ENCODE measurements at regions not wholly inside any gene's neighbourhood (a gene's known extent, or its start where the extent isn't known, plus 50 kb on each side); places are given as distances from the start of the nearest gene placed in this dataset.

DNA sequence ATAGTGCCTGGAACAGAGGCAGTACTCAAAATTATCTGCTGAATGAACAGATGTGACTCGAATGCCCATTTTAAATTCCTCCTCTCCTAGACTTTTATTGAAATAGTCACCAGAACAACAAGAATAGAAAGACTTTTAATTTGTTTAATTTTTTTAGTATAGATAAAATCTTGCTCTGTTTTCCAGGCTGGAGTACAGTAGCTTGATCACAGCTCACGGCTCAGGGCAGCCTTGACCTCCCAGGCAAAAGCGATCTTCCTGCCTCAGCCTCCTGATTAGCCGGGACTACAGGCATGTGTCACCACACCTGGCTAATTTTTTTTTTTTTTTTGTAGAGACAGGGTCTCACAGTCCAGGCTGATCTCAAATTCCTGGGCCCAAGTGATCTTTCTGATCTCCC lies 120.9 kb upstream of the FREM2 start:
- no peak for TF ChIP-seq CTCF (IDR thresholded peaks at IDR 0.05; ENCODE audit: insufficient read depth, low read depth, low read length)
- no peaks in the 10 kb centered on the region; the same call in 1 of the 2 replicates for H3K27me3 ChIP-seq (ENCODE audit: control insufficient read depth, insufficient read depth, low read length)
- CTCF ChIA-PET, result no interaction called here
- H3K36me3 ChIP-seq (ENCODE audit: control insufficient read depth, insufficient read depth, low read length), result no peaks in the 10 kb centered on the region
- POLR2A ChIA-PET, result no interaction called here
- no peak for DNase-seq (ENCODE audit: low read depth)
- no peak overlapping the region for H3K4me3 ChIP-seq (ENCODE audit: low read depth, low read length)

- TF ChIP-seq CTCF (IDR thresholded peaks at IDR 0.05; ENCODE audit: insufficient read depth, low read depth, low read length), result no peak
- POLR2A ChIA-PET, result no interaction called here
- no peak overlapping the region for H3K4me3 ChIP-seq (ENCODE audit: low read depth, low read length)
- no peaks in the 10 kb centered on the region; the same call in 1 of the 2 replicates for H3K27me3 ChIP-seq (ENCODE audit: control insufficient read depth, insufficient read depth, low read length)
- CTCF ChIA-PET, result no interaction called here
- H3K36me3 ChIP-seq (ENCODE audit: control insufficient read depth, insufficient read depth, low read length), result no peaks in the 10 kb centered on the region
- no peak for DNase-seq (ENCODE audit: low read depth)
These were observed 120.4 kb upstream of the FREM2 start for GRCh38 chr13:38566519-38566918.

GRCh38 chr13:38570706-38571105 lies 116.2 kb upstream of the FREM2 start:
- Histone ChIP-seq H3K4me3 (ENCODE audit: low read depth, low read length) (no peak overlapping the region), H3K36me3 (ENCODE audit: control insufficient read depth, insufficient read depth, low read length) (no peaks in the 10 kb centered on the region), H3K27me3 (ENCODE audit: control insufficient read depth, insufficient read depth, low read length) (no peaks in the 10 kb centered on the region; the same call in 1 of the 2 replicates)
- no peak for TF ChIP-seq CTCF (IDR thresholded peaks at IDR 0.05; ENCODE audit: insufficient read depth, low read depth, low read length)
- DNase-seq (ENCODE audit: low read depth), result no peak
- ChIA-PET POLR2A (no interaction called here), CTCF (no interaction called here)

DNA sequence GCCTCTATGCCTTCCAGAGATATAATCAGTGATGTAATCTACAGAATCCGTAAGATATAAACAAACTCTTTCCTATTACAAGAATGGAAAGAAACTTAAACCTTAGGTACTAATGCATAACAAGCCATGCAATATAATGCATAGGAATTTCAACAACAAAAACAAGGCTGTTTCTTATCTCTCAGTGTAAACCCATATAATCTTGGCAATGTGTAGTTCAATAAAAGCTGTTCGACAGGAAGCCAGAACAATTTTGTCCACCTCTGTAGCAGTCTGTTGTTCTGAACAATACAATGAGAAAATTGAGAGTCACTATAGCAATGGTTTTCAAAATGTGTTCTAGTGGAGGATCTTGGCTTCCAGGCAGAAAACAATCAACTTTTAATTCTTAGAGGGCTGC lies 111.5 kb upstream of the FREM2 start:
- Histone ChIP-seq H3K36me3 (ENCODE audit: control insufficient read depth, insufficient read depth, low read length) (no peaks in the 10 kb centered on the region), H3K4me3 (ENCODE audit: low read depth, low read length) (no peak overlapping the region), H3K27me3 (ENCODE audit: control insufficient read depth, insufficient read depth, low read length) (no peaks in the 10 kb centered on the region)
- ChIA-PET POLR2A (no interaction called here), CTCF (no interaction called here)
- no peak for TF ChIP-seq CTCF (IDR thresholded peaks at IDR 0.05; ENCODE audit: insufficient read depth, low read depth, low read length)
- no peak for DNase-seq (ENCODE audit: low read depth)

DNA sequence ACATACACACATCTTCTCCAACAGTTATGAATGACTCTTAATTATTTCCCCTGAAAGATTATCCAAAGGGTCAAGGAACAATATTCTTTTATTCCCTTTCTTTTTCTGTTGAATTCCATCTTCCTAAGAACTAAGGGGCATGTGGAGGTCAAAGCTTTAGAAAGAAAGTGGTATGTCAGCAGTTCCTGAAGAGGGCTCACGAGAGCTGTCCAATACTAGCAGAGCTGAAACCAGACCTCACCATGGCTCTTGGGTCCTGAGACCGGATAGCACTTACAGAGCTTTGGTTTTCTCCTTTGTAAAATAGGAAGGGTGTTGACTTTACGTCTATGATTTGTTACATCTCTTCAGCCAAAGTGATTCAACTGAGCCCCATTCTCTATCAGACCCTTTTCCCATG lies 109.8 kb upstream of the FREM2 start:
- H3K36me3 ChIP-seq (ENCODE audit: control insufficient read depth, insufficient read depth, low read length), result no peaks in the 10 kb centered on the region
- H3K4me3 ChIP-seq (ENCODE audit: low read depth, low read length), result no peak overlapping the region
- ChIA-PET POLR2A (no interaction called here), CTCF (no interaction called here)
- no peak for DNase-seq (ENCODE audit: low read depth)
- no peaks in the 10 kb centered on the region for H3K27me3 ChIP-seq (ENCODE audit: control insufficient read depth, insufficient read depth, low read length)
- TF ChIP-seq CTCF (IDR thresholded peaks at IDR 0.05; ENCODE audit: insufficient read depth, low read depth, low read length), result no peak

Measured in BJ (cell line).